HepG2 (cell line): ENCODE measurements at regions not wholly inside any gene's neighbourhood (a gene's known extent, or its start where the extent isn't known, plus 50 kb on each side); places are given as distances from the start of the nearest gene placed in this dataset.

Experiments
- ATAC-seq: fragments of 200-7000 bp; cut with Tn5 transposase; 3 replicates; pipeline ENCODE4 v1.9.1; 2020; ENCODE audit warnings: mild to moderate bottlenecking, moderate library complexity
- BruUV-seq: library from RNA; stranded (reverse); fragments of 400-500 nt; replicated peaks from 2 replicates; lab custom pipeline; 2021; lab: Mats Ljungman, UMichigan
- CTCF ChIA-PET: fragments of 300-600 bp; formaldehyde crosslinking; extraction: SDS; loops from one replicate; lab custom pipeline; 2021; ENCODE audit warnings: low total read pairs, inconsistent platforms, low intra/inter-chr PET ratio; lab: Yijun Ruan, JAX
- POLR2A ChIA-PET: fragments of 350-600 bp; sonication (Branson Sonifier 250); formaldehyde crosslinking; loops from one replicate; lab custom pipeline; 2020; ENCODE audit warnings: antibody characterized with exemption, inconsistent platforms; lab: Yijun Ruan, JAX
- DNase-seq: peaks from one replicate; pipeline ENCODE4 v3.0.0-alpha.2; 2015; ENCODE audit warnings: low spot score
- FAIRE-seq: peaks from 3 replicates; lab custom pipeline; 2011; peaks lifted over from hg19 to GRCh38; lab: Jason Lieb, UNC
- H2AFZ ChIP-seq: one replicate; pipeline ENCODE4 v1.6.1; 2011; ENCODE audit warnings: low read length, inconsistent platforms
- H3K27ac ChIP-seq: fragments of 300-600 bp; 3 replicates; pipeline ENCODE4 v1.8.0; 2011; ENCODE audit warnings: mixed run types, mild to moderate bottlenecking, mixed read lengths, low read length, inconsistent platforms; ENCODE audit not compliant: insufficient read depth; ENCODE audit errors: extremely low read length
- H3K27me3 ChIP-seq, 2 experiments: fragments of 200-600 bp in 1 of 2; 2 replicates in 1 of 2; 3 replicates in 1 of 2; pipeline versions ENCODE4 v1.6.0 to v1.8.0; 2011; ENCODE audit warnings: low read length in 2 of 2, mild to moderate bottlenecking in 2 of 2, moderate library complexity in 2 of 2, inconsistent platforms in 1 of 2; ENCODE audit not compliant: insufficient read depth in 2 of 2, control insufficient read depth in 1 of 2
- H3K36me3 ChIP-seq, 2 experiments: fragments of 200-600 bp in 1 of 2; replicated peaks in 1 of 2; 2 replicates in 1 of 2; 3 replicates in 1 of 2; pipeline versions ENCODE4 v1.5.1 to v1.8.0; 2011; ENCODE audit warnings: low read length in 2 of 2, inconsistent platforms in 1 of 2; ENCODE audit not compliant: insufficient read depth in 2 of 2, control insufficient read depth in 1 of 2
- H3K4me1 ChIP-seq: 2 replicates; pipeline ENCODE4 v1.5.1; 2012; ENCODE audit warnings: low read length, inconsistent platforms; ENCODE audit not compliant: insufficient read depth
- H3K4me2 ChIP-seq: 2 replicates; pipeline ENCODE4 v1.6.0; 2011; ENCODE audit warnings: low read depth, low read length, inconsistent platforms
- H3K4me3 ChIP-seq, 3 experiments: fragments of 200-600 bp in 1 of 3; sonication (generic), shearing (Covaris generic) in 1 of 3; replicated peaks in 1 of 3; 2 replicates each; pipeline ENCODE4 v1.5.1; 2011 to 2016; ENCODE audit warnings: low read length in 3 of 3, inconsistent platforms in 2 of 3, low read depth in 2 of 3, mild to moderate bottlenecking in 2 of 3, control low read depth in 1 of 3, mixed read lengths in 1 of 3; ENCODE audit not compliant: insufficient read depth in 1 of 3
- H3K79me2 ChIP-seq: one replicate; pipeline ENCODE4 v1.6.1; 2011; ENCODE audit warnings: low read length, inconsistent platforms; ENCODE audit not compliant: insufficient read depth
- H3K9ac ChIP-seq: 2 replicates; pipeline ENCODE4 v1.6.0; 2011; ENCODE audit warnings: mild to moderate bottlenecking, low read depth, low read length, inconsistent platforms; ENCODE audit not compliant: insufficient read depth
- H3K9me3 ChIP-seq: 2 replicates; pipeline ENCODE4 v1.5.1; 2012; ENCODE audit warnings: mild to moderate bottlenecking, low read length
- H4K20me1 ChIP-seq: 2 replicates; pipeline ENCODE4 v1.6.0; 2011; ENCODE audit warnings: inconsistent platforms, mild to moderate bottlenecking, low read length, moderate library complexity; ENCODE audit not compliant: insufficient read depth
- CBX1 ChIP-seq: IDR thresholded peaks from one replicate; pipeline ENCODE4 v1.6.1; 2016; ENCODE audit warnings: antibody characterized with exemption, low read depth
- HES4 ChIP-seq: sonication (generic); formaldehyde crosslinking; IDR thresholded peaks from 2 replicates; pipeline ENCODE4 v1.9.0; 2021; ENCODE audit warnings: mild to moderate bottlenecking, missing genetic modification reagents, borderline replicate concordance
- HNRNPH1 ChIP-seq: fragments of 200-400 bp; formaldehyde crosslinking; optimal IDR thresholded peaks from 2 replicates; pipeline ENCODE3; 2017; ENCODE audit warnings: mild to moderate bottlenecking, low read depth, low read length
- HOXD1 ChIP-seq: sonication (generic); formaldehyde crosslinking; IDR thresholded peaks from 2 replicates; pipeline ENCODE4 v1.5.0; 2020; ENCODE audit warnings: missing genetic modification reagents
- IRF9 ChIP-seq: sonication (generic); formaldehyde crosslinking; IDR thresholded peaks from 2 replicates; pipeline ENCODE4 v1.8.0; 2022; ENCODE audit warnings: missing genetic modification reagents, mild to moderate bottlenecking, borderline replicate concordance
- NCOA5 ChIP-seq: sonication (generic); formaldehyde crosslinking; IDR thresholded peaks from 2 replicates; pipeline ENCODE4 v1.4.0; 2020; ENCODE audit warnings: missing genetic modification reagents
- NFE2 ChIP-seq: sonication (generic); formaldehyde crosslinking; IDR thresholded peaks from 2 replicates; pipeline ENCODE4 v1.4.0; 2020; ENCODE audit warnings: missing genetic modification reagents
- PPARG ChIP-seq: conservative IDR thresholded peaks from 2 replicates; pipeline ENCODE4 v1.6.1; 2016; ENCODE audit warnings: missing biosample characterization, missing genetic modification reagents
- WIZ ChIP-seq: sonication (generic); formaldehyde crosslinking; IDR thresholded peaks from 2 replicates; pipeline ENCODE4 v1.5.1; 2020; ENCODE audit warnings: mild to moderate bottlenecking, missing genetic modification reagents
- ZBTB2 ChIP-seq: sonication (generic); formaldehyde crosslinking; IDR thresholded peaks from 2 replicates; pipeline ENCODE4 v1.8.0; 2022; ENCODE audit warnings: low read depth, missing genetic modification reagents
- ZFP82 ChIP-seq: sonication (generic); formaldehyde crosslinking; IDR thresholded peaks from 2 replicates; pipeline ENCODE4 v1.5.1; 2020; ENCODE audit warnings: mild to moderate bottlenecking, missing genetic modification reagents, borderline replicate concordance
- ZFP90 ChIP-seq: sonication (generic); formaldehyde crosslinking; IDR thresholded peaks from 2 replicates; pipeline ENCODE4 v1.8.0; 2022; ENCODE audit warnings: missing genetic modification reagents, mild to moderate bottlenecking, inconsistent platforms, borderline replicate concordance
- ZNF629 ChIP-seq: sonication (generic); formaldehyde crosslinking; conservative IDR thresholded peaks from 2 replicates; pipeline ENCODE4 v1.5.0; 2020; ENCODE audit warnings: missing genetic modification reagents
- ZNF670 ChIP-seq: sonication (generic); formaldehyde crosslinking; IDR thresholded peaks from 2 replicates; pipeline ENCODE4 v1.8.0; 2022; ENCODE audit warnings: mild to moderate bottlenecking, missing genetic modification reagents, borderline replicate concordance
- ZNF713 ChIP-seq: sonication (generic); formaldehyde crosslinking; IDR thresholded peaks from 2 replicates; pipeline ENCODE4 v1.4.0; 2020; ENCODE audit warnings: mild to moderate bottlenecking, missing genetic modification reagents
- ZNF768 ChIP-seq: sonication (generic); formaldehyde crosslinking; IDR thresholded peaks from 2 replicates; pipeline ENCODE4 v1.4.0; 2020; ENCODE audit warnings: missing genetic modification reagents
- ZNF879 ChIP-seq: sonication (generic); formaldehyde crosslinking; IDR thresholded peaks from 2 replicates; pipeline ENCODE4 v1.8.1; 2023; ENCODE audit warnings: missing genetic modification reagents
- WGBS: methylation state at CpG from one replicate; pipeline ENCODE4 v1.1.6; 2017; ENCODE audit warnings: low lambda C conversion rate; 5-methylcytosine and 5-hydroxymethylcytosine counted together
- in situ Hi-C: cut with HindIII; loops from 2 replicates; pipeline ENCODE4 v1.10.0; 2017; ENCODE audit warnings: low pct_unique_long_range_greater_than_20kb; ENCODE audit not compliant: extremely low pct_ligation_motif_present
- intact Hi-C: fragments of 100-400 bp; cut with micrococcal nuclease; formaldehyde crosslinking; loops from one replicate; pipeline ENCODE4 v1.10.0; 2022; ENCODE audit not compliant: unreplicated experiment
- TF ChIP-seq, protein P1 (sequence below): sonication (generic); formaldehyde crosslinking; IDR thresholded peaks from 2 replicates; pipeline ENCODE4 v1.4.0; 2020; ENCODE audit warnings: missing genetic modification reagents, borderline replicate concordance

- TF ChIP-seq IRF9 (CRISPR knock-in tag), result no peak
Measured at GRCh38 chr1:102470767-102471166, 474.0 kb upstream of the OLFM3 start (continued).

DNA sequence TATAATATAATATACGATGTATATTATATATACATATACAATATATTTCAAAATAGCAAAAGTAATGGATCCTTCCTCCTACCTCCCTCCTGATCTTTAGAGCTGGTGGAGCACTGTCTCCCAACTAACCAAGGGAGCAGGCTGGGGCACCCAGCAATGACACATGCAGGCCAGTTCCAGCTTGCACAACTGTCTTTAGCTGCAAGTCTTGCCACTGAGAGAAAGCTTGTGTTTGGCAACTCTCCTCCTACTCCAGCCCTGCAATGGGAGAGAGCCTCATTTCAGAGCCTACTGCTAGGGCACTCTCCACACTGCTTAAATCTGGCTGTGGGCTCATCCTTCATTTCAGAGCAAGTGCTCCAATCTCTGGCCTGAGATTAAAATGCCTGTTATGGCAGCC lies 469.8 kb upstream of the OLFM3 start:
- H2AFZ ChIP-seq, result no peak overlapping the region
- WGBS, result 100% methylated on average over 1 of the region's 1 CpG
- 0 out of 2 replicates have a peak, but pooled peaks cover 6% of the 10 kb centered on the region for H3K9me3 ChIP-seq
- no peak overlapping the region for H3K4me3 ChIP-seq
- intact Hi-C loops, result no loop called here
- no TSS peak for BruUV-seq
- no peaks in the 10 kb centered on the region for H3K27me3 ChIP-seq
- no peak for TF ChIP-seq WIZ (CRISPR knock-in tag)
- no peak for TF ChIP-seq PPARG
- no peak for TF ChIP-seq ZNF670 (CRISPR knock-in tag)
- no peak for TF ChIP-seq ZNF713
- TF ChIP-seq ZBTB2 (CRISPR knock-in tag), result no peak
- TF ChIP-seq NFE2 (CRISPR knock-in tag), result no peak
- no peak for TF ChIP-seq HNRNPH1
- no peak for TF ChIP-seq ZNF768 (CRISPR knock-in tag)
- no peak for TF ChIP-seq ZNF629 (CRISPR knock-in tag)
- TF ChIP-seq, protein P1, sequence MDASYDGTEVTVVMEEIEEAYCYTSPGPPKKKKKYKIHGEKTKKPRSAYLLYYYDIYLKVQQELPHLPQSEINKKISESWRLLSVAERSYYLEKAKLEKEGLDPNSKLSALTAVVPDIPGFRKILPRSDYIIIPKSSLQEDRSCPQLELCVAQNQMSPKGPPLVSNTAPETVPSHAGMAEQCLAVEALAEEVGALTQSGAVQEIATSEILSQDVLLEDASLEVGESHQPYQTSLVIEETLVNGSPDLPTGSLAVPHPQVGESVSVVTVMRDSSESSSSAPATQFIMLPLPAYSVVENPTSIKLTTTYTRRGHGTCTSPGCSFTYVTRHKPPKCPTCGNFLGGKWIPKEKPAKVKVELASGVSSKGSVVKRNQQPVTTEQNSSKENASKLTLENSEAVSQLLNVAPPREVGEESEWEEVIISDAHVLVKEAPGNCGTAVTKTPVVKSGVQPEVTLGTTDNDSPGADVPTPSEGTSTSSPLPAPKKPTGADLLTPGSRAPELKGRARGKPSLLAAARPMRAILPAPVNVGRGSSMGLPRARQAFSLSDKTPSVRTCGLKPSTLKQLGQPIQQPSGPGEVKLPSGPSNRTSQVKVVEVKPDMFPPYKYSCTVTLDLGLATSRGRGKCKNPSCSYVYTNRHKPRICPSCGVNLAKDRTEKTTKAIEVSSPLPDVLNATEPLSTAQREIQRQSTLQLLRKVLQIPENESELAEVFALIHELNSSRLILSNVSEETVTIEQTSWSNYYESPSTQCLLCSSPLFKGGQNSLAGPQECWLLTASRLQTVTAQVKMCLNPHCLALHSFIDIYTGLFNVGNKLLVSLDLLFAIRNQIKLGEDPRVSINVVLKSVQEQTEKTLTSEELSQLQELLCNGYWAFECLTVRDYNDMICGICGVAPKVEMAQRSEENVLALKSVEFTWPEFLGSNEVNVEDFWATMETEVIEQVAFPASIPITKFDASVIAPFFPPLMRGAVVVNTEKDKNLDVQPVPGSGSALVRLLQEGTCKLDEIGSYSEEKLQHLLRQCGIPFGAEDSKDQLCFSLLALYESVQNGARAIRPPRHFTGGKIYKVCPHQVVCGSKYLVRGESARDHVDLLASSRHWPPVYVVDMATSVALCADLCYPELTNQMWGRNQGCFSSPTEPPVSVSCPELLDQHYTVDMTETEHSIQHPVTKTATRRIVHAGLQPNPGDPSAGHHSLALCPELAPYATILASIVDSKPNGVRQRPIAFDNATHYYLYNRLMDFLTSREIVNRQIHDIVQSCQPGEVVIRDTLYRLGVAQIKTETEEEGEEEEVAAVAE, result no peak
- TF ChIP-seq HES4, result no peak
- TF ChIP-seq NCOA5 (CRISPR knock-in tag), result no peak
- TF ChIP-seq ZFP82, result no peak
- TF ChIP-seq HOXD1 (CRISPR knock-in tag), result no peak
- no peak for TF ChIP-seq ZNF879 (CRISPR knock-in tag)
- no peak for TF ChIP-seq ZFP90 (CRISPR knock-in tag)
- TF ChIP-seq CBX1, result no peak
- ChIA-PET POLR2A (no interaction called here), CTCF (no interaction called here)
- no peak overlapping the region for H3K4me2 ChIP-seq
- no peak for ATAC-seq
- no peak overlapping the region for H3K9ac ChIP-seq
- FAIRE-seq, result no peak
- in situ Hi-C loops, result no loop called here
- no peak overlapping the region for H3K27ac ChIP-seq
- DNase-seq, result no peak
- no peaks in the 10 kb centered on the region for H4K20me1 ChIP-seq
- no peaks in the 10 kb centered on the region for H3K79me2 ChIP-seq
- no peaks in the 10 kb centered on the region for H3K4me1 ChIP-seq
- H3K36me3 ChIP-seq, result no peaks in the 10 kb centered on the region
